Sigmoid colon (tissue), 4 donors: ENCODE measurements at regions not wholly inside any gene's neighbourhood (a gene's known extent, or its start where the extent isn't known, plus 50 kb on each side); places are given as distances from the start of the nearest gene placed in this dataset.

ENCODE experiments used
- CTCF ChIP-seq, 4 experiments: fragments of 450-650 bp in 3 of 4; fragments of 200-600 bp in 1 of 4; IDR thresholded peaks; one replicate each; pipeline ENCODE4 v1.5.1; 2016 to 2019; ENCODE audit warnings: antibody characterized with exemption in 4 of 4, mild to moderate bottlenecking in 3 of 4, moderate library complexity in 2 of 4
- EP300 ChIP-seq, 4 donors: sonication (generic); formaldehyde crosslinking; IDR thresholded peaks; one replicate each; pipeline ENCODE4 v1.6.1; 2017; ENCODE audit warnings: antibody characterized with exemption in 4 of 4
- POLR2AphosphoS5 ChIP-seq, 4 donors: sonication (generic); formaldehyde crosslinking; IDR thresholded peaks; one replicate each; pipeline ENCODE4 v1.6.1; 2017; ENCODE audit warnings: antibody characterized with exemption in 4 of 4

GRCh38 chr22:26949193-26949592 lies 291.8 kb downstream of the MIAT start:
- no peak for TF ChIP-seq EP300 (IDR thresholded peaks at IDR 0.05)
- TF ChIP-seq CTCF (IDR thresholded peaks at IDR 0.05): no peak
- TF ChIP-seq POLR2AphosphoS5 (IDR thresholded peaks at IDR 0.05): no peak
